ENCODE measurements at regions not wholly inside any gene's neighbourhood (a gene's known extent, or its start where the extent isn't known, plus 50 kb on each side); places are given as distances from the start of the nearest gene placed in this dataset.

DNA sequence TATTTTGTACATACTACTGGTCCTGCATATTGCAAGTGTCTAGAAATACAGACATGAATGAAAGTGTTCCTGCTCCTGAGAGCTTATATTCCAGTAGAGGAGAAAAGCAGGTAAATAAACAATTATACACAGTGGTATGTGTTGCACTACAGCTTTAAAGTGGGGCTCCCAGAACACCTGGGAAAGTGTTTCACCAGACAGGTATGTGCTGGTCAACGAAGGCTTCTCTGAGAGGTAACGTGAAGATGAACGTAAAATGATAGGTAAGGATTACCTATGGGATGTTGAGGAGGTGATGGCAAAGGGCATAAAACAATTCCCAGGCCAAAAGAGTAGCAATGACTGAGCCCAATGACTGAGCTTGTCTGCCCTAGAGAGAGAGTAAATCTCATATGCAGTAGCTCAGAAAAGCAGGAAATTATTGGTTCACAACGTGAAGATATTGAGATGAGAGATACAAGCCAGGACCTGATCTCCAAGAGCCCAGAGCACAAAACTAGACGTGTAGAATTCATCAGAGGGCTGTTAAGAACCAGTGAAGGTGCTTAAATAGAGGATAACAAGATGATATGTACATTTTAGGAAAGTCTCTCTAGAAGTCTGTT is 459.1 kb upstream of the BCHE start:
- ATAC-seq (no peak), DNase-seq (ENCODE audit: low read depth, low spot score) (no peak)
- ChIA-PET POLR2A (no interaction called here), CTCF (no interaction called here)
- H3K27ac ChIP-seq (ENCODE audit: low read length), result no peak overlapping the region
- H3K9me3 ChIP-seq (ENCODE audit: control insufficient read depth, insufficient read depth, low read depth, low read length), result no peaks in the 10 kb centered on the region
- TF ChIP-seq SIN3A (IDR thresholded peaks at IDR 0.05; ENCODE audit: borderline replicate concordance, insufficient read depth, low read depth, low read length) (no peak), TCF7L2 (IDR thresholded peaks at IDR 0.05; ENCODE audit: low read depth, low read length) (no peak), POLR2AphosphoS5 (IDR thresholded peaks at IDR 0.05; ENCODE audit: low read depth, low read length) (no peak)
- TF ChIP-seq, protein P1, sequence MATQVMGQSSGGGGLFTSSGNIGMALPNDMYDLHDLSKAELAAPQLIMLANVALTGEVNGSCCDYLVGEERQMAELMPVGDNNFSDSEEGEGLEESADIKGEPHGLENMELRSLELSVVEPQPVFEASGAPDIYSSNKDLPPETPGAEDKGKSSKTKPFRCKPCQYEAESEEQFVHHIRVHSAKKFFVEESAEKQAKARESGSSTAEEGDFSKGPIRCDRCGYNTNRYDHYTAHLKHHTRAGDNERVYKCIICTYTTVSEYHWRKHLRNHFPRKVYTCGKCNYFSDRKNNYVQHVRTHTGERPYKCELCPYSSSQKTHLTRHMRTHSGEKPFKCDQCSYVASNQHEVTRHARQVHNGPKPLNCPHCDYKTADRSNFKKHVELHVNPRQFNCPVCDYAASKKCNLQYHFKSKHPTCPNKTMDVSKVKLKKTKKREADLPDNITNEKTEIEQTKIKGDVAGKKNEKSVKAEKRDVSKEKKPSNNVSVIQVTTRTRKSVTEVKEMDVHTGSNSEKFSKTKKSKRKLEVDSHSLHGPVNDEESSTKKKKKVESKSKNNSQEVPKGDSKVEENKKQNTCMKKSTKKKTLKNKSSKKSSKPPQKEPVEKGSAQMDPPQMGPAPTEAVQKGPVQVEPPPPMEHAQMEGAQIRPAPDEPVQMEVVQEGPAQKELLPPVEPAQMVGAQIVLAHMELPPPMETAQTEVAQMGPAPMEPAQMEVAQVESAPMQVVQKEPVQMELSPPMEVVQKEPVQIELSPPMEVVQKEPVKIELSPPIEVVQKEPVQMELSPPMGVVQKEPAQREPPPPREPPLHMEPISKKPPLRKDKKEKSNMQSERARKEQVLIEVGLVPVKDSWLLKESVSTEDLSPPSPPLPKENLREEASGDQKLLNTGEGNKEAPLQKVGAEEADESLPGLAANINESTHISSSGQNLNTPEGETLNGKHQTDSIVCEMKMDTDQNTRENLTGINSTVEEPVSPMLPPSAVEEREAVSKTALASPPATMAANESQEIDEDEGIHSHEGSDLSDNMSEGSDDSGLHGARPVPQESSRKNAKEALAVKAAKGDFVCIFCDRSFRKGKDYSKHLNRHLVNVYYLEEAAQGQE (IDR thresholded peaks at IDR 0.05; ENCODE audit: insufficient read depth in 1 of 2, low read depth in 2 of 2, low read length in 1 of 2), result no peak
- TF ChIP-seq, protein P2, sequence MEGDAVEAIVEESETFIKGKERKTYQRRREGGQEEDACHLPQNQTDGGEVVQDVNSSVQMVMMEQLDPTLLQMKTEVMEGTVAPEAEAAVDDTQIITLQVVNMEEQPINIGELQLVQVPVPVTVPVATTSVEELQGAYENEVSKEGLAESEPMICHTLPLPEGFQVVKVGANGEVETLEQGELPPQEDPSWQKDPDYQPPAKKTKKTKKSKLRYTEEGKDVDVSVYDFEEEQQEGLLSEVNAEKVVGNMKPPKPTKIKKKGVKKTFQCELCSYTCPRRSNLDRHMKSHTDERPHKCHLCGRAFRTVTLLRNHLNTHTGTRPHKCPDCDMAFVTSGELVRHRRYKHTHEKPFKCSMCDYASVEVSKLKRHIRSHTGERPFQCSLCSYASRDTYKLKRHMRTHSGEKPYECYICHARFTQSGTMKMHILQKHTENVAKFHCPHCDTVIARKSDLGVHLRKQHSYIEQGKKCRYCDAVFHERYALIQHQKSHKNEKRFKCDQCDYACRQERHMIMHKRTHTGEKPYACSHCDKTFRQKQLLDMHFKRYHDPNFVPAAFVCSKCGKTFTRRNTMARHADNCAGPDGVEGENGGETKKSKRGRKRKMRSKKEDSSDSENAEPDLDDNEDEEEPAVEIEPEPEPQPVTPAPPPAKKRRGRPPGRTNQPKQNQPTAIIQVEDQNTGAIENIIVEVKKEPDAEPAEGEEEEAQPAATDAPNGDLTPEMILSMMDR (IDR thresholded peaks at IDR 0.05), result no peak
- intact Hi-C loops (cut with micrococcal nuclease; ENCODE audit: unreplicated experiment), result no loop called here
- no TSS peak for BruUV-seq (replicated peaks)
- no peaks in the 10 kb centered on the region for H3K27me3 ChIP-seq (ENCODE audit: control insufficient read depth, insufficient read depth, low read length)
- in situ Hi-C loops (cut with HindIII; ENCODE audit: low pct_unique_long_range_greater_than_20kb, low sequenced_read_pairs), result no loop called here
- H3K4me1 ChIP-seq (ENCODE audit: control insufficient read depth, insufficient read depth, low read length), result no peaks in the 10 kb centered on the region
- H3K36me3 ChIP-seq (ENCODE audit: control insufficient read depth, insufficient read depth, low read length), result no peaks in the 10 kb centered on the region
- no peak overlapping the region for H3K4me3 ChIP-seq (ENCODE audit: low read depth in 2 of 2, low read length in 2 of 2)

DNA sequence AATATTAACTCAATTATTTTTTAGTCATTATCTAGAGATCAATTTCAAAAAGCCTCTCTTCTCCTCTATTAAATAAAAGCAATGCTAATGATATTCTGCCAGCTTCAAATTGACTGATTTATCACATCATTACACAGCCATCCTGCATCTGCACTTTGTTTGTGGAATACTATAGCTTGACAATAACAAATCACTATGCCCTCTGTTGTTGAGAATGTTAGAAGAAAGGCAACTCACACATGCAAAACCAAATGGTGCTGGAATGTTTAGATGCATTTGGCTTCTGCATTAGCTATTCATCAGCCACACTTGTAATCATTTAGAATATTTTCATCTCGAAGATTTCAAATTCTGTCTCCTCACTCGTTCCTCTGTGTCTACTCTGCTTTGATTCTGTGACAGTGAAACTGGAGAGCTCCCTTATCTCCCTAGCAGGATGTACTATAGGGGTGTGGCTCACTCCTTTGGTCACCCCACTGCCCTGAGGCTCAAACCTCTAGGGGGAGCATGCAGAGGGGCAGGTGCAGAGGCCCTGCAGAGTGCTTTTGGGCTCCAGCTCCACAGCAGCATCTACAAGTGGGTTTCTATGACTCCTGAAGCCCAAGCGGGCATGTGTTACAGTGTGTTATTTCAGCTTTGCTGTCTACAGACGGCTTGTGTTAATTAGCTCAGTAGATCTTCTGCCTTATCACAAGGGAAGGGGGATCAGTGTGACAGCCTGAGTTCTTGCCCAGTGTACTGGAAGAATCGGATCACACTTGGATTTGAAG is 454.1 kb upstream of the BCHE start:
- intact Hi-C loops (cut with micrococcal nuclease; ENCODE audit: unreplicated experiment), result no loop called here
- Histone ChIP-seq H3K4me3 (ENCODE audit: low read depth in 2 of 2, low read length in 2 of 2) (no peak overlapping the region), H3K9me3 (ENCODE audit: control insufficient read depth, insufficient read depth, low read depth, low read length) (no peaks in the 10 kb centered on the region), H3K4me1 (ENCODE audit: control insufficient read depth, insufficient read depth, low read length) (no peaks in the 10 kb centered on the region), H3K27me3 (ENCODE audit: control insufficient read depth, insufficient read depth, low read length) (no peaks in the 10 kb centered on the region), H3K27ac (ENCODE audit: low read length) (no peak overlapping the region), H3K36me3 (ENCODE audit: control insufficient read depth, insufficient read depth, low read length) (no peaks in the 10 kb centered on the region)
- CTCF ChIA-PET, result no interaction called here
- no TSS peak for BruUV-seq (replicated peaks)
- POLR2A ChIA-PET, result no interaction called here
- ATAC-seq (no peak), DNase-seq (ENCODE audit: low read depth, low spot score) (no peak)
- TF ChIP-seq POLR2AphosphoS5 (IDR thresholded peaks at IDR 0.05; ENCODE audit: low read depth, low read length) (no peak), TCF7L2 (IDR thresholded peaks at IDR 0.05; ENCODE audit: low read depth, low read length) (no peak), SIN3A (IDR thresholded peaks at IDR 0.05; ENCODE audit: borderline replicate concordance, insufficient read depth, low read depth, low read length) (no peak)
- TF ChIP-seq, protein P2 (IDR thresholded peaks at IDR 0.05), result no peak
- TF ChIP-seq, protein P1 (IDR thresholded peaks at IDR 0.05; ENCODE audit: insufficient read depth in 1 of 2, low read depth in 2 of 2, low read length in 1 of 2), result no peak
- in situ Hi-C loops (cut with HindIII; ENCODE audit: low pct_unique_long_range_greater_than_20kb, low sequenced_read_pairs), result no loop called here
